Tibial nerve (tissue), 4 donors: ENCODE measurements at regions not wholly inside any gene's neighbourhood (a gene's known extent, or its start where the extent isn't known, plus 50 kb on each side); places are given as distances from the start of the nearest gene placed in this dataset.

Source experiments
- EP300 ChIP-seq, 2 donors: sonication (generic); formaldehyde crosslinking; IDR thresholded peaks; one replicate each; pipeline ENCODE4 v1.6.1; 2017; ENCODE audit warnings: antibody characterized with exemption in 2 of 2, mild to moderate bottlenecking in 1 of 2
- POLR2A ChIP-seq, 2 donors: fragments of 450-650 bp; IDR thresholded peaks; one replicate each; pipeline ENCODE4 v1.6.1; 2017; ENCODE audit warnings: antibody characterized with exemption in 2 of 2, mild to moderate bottlenecking in 2 of 2, moderate library complexity in 2 of 2
- TF ChIP-seq, protein P1 (sequence below), 5 experiments: fragments of 200-600 bp in 3 of 5; fragments of 450-650 bp in 2 of 5; sonication (generic) in 3 of 5; IDR thresholded peaks; one replicate each; pipeline ENCODE4 v1.5.1; 2016 to 2019; ENCODE audit warnings: antibody characterized with exemption in 5 of 5, mild to moderate bottlenecking in 3 of 5, moderate library complexity in 2 of 5

DNA sequence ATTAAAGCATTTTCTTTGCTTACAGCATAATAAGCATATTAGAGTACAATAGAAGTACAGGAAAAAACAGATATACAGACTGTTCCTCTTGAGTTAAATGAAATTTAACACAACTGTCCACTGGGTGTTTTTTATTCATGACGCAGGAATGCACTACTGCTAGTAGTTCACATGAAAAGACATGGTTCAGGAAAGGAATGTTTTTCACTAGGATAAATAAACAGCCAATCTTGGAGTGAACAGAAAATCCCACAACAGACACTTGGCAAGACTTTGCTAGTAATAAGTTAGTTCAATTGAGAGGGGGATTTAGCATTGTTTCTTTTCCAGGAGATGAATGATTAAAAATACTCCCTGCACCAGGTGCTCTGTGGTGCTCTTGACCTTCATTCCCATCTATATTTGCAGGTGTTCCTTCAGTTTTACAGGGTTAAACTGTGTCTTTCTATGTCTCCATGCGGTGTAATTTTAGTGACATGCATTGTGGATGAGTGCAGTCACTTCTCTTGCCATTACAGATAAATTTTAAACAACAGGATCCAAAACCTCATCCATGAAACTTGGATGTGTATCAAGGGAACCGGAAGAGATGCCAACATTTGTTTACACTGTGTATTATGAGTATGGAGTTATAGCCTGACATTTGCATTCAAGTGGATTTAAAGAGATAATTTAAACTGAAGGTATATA is 796.6 kb downstream of the DSC3 start:
- TF ChIP-seq, protein P1, sequence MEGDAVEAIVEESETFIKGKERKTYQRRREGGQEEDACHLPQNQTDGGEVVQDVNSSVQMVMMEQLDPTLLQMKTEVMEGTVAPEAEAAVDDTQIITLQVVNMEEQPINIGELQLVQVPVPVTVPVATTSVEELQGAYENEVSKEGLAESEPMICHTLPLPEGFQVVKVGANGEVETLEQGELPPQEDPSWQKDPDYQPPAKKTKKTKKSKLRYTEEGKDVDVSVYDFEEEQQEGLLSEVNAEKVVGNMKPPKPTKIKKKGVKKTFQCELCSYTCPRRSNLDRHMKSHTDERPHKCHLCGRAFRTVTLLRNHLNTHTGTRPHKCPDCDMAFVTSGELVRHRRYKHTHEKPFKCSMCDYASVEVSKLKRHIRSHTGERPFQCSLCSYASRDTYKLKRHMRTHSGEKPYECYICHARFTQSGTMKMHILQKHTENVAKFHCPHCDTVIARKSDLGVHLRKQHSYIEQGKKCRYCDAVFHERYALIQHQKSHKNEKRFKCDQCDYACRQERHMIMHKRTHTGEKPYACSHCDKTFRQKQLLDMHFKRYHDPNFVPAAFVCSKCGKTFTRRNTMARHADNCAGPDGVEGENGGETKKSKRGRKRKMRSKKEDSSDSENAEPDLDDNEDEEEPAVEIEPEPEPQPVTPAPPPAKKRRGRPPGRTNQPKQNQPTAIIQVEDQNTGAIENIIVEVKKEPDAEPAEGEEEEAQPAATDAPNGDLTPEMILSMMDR (IDR thresholded peaks at IDR 0.05): no peak
- TF ChIP-seq POLR2A (IDR thresholded peaks at IDR 0.05) (no peak), EP300 (IDR thresholded peaks at IDR 0.05) (no peak)
